HEK293 (cell line): ENCODE measurements at regions not wholly inside any gene's neighbourhood (a gene's known extent, or its start where the extent isn't known, plus 50 kb on each side); places are given as distances from the start of the nearest gene placed in this dataset.

Experiments
- TF ChIP-seq, protein P1 (sequence below): fragments of 450-650 bp; formaldehyde crosslinking; IDR thresholded peaks from 2 replicates; pipeline ENCODE4 v1.5.1; 2016; ENCODE audit warnings: missing biosample characterization, missing genetic modification characterization, low read depth
- TF ChIP-seq, protein P2 (sequence below): fragments of 450-650 bp; formaldehyde crosslinking; IDR thresholded peaks from 2 replicates; pipeline ENCODE4 v1.5.1; 2016; ENCODE audit warnings: missing biosample characterization, missing genetic modification characterization

DNA sequence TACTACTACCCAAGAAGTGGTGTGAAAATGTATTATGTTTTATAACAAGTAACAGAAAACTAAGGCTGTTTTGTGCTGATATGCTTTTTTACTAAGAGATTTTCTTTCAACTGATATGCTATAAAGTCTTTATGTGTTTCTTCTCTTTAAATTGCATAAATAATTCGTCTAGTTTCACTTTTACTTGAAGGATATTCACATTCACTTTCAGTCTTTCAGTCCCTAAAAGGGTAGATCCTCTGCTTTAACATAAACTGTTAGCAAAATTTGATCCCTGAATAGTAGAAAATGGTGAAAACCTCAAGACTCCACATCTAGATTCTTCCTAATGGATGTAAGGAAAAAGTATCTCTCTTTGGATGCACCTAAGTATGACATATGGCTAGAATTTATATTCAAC lies 69.0 kb upstream of the FST start:
- TF ChIP-seq, protein P1, sequence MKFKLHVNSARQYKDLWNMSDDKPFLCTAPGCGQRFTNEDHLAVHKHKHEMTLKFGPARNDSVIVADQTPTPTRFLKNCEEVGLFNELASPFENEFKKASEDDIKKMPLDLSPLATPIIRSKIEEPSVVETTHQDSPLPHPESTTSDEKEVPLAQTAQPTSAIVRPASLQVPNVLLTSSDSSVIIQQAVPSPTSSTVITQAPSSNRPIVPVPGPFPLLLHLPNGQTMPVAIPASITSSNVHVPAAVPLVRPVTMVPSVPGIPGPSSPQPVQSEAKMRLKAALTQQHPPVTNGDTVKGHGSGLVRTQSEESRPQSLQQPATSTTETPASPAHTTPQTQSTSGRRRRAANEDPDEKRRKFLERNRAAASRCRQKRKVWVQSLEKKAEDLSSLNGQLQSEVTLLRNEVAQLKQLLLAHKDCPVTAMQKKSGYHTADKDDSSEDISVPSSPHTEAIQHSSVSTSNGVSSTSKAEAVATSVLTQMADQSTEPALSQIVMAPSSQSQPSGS (tag by site-specific recombination), result no peak
- TF ChIP-seq, protein P2, sequence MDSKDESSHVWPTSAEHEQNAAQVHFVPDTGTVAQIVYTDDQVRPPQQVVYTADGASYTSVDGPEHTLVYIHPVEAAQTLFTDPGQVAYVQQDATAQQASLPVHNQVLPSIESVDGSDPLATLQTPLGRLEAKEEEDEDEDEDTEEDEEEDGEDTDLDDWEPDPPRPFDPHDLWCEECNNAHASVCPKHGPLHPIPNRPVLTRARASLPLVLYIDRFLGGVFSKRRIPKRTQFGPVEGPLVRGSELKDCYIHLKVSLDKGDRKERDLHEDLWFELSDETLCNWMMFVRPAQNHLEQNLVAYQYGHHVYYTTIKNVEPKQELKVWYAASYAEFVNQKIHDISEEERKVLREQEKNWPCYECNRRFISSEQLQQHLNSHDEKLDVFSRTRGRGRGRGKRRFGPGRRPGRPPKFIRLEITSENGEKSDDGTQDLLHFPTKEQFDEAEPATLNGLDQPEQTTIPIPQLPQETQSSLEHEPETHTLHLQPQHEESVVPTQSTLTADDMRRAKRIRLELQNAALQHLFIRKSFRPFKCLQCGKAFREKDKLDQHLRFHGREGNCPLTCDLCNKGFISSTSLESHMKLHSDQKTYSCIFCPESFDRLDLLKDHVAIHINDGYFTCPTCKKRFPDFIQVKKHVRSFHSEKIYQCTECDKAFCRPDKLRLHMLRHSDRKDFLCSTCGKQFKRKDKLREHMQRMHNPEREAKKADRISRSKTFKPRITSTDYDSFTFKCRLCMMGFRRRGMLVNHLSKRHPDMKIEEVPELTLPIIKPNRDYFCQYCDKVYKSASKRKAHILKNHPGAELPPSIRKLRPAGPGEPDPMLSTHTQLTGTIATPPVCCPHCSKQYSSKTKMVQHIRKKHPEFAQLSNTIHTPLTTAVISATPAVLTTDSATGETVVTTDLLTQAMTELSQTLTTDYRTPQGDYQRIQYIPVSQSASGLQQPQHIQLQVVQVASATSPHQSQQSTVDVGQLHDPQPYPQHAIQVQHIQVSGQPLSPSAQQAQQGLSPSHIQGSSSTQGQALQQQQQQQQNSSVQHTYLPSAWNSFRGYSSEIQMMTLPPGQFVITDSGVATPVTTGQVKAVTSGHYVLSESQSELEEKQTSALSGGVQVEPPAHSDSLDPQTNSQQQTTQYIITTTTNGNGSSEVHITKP (tag by site-specific recombination), result no peak
